SK-N-SH (cell line): ENCODE measurements at regions not wholly inside any gene's neighbourhood (a gene's known extent, or its start where the extent isn't known, plus 50 kb on each side); places are given as distances from the start of the nearest gene placed in this dataset.

ENCODE experiments used
- CTCF ChIA-PET: fragments of 300-600, 350-600 bp; formaldehyde crosslinking; extraction: SDS; loops from one replicate; lab custom pipeline; 2021; lab: Yijun Ruan, JAX
- POLR2A ChIA-PET: fragments of 350-600 bp; sonication (Branson Sonifier 250); formaldehyde crosslinking; extraction: SDS; loops from one replicate; lab custom pipeline; 2020; ENCODE audit warnings: antibody characterized with exemption, inconsistent platforms; lab: Yijun Ruan, JAX
- DNase-seq: peaks from one replicate; pipeline ENCODE4 v3.0.0; 2012
- H2AFZ ChIP-seq: fragments of 200-600 bp; sonication (generic); 2 replicates; pipeline ENCODE4 v1.8.1; 2016; ENCODE audit warnings: antibody characterized with exemption, mild to moderate bottlenecking, low read depth
- H3F3A ChIP-seq: fragments of 200-600 bp; sonication (generic); replicated peaks from 2 replicates; pipeline ENCODE3; 2016; ENCODE audit warnings: antibody characterized with exemption, mild to moderate bottlenecking; ENCODE audit not compliant: insufficient read depth
- H3K27ac ChIP-seq, 2 experiments: fragments of 200-500 bp in 1 of 2; fragments of 200-600 bp in 1 of 2; sonication (Bioruptor generic) in 1 of 2; sonication (generic), shearing (Covaris generic) in 1 of 2; 2 replicates each; pipeline versions ENCODE4 v1.5.1 to v1.6.1; 2014 to 2016; ENCODE audit warnings: low read depth in 2 of 2, inconsistent platforms in 1 of 2, low read length in 1 of 2, mild to moderate bottlenecking in 1 of 2, mixed read lengths in 1 of 2
- H3K27me3 ChIP-seq: fragments of 200-600 bp; sonication (generic), shearing (Covaris generic); 2 replicates; pipeline ENCODE4 v1.6.1; 2016; ENCODE audit warnings: mixed run types; ENCODE audit not compliant: insufficient read depth
- H3K36me3 ChIP-seq, 2 experiments: fragments of 200-500 bp in 1 of 2; fragments of 200-600 bp in 1 of 2; sonication (Bioruptor generic) in 1 of 2; sonication (generic) in 1 of 2; replicated peaks in 1 of 2; 2 replicates each; pipeline versions ENCODE3 to v1.5.1; 2014 to 2016; ENCODE audit warnings: low read length in 1 of 2, mild to moderate bottlenecking in 1 of 2; ENCODE audit not compliant: insufficient read depth in 2 of 2, control insufficient read depth in 1 of 2
- H3K4me1 ChIP-seq, 2 experiments: fragments of 200-500 bp in 1 of 2; fragments of 200-600 bp in 1 of 2; sonication (Bioruptor generic) in 1 of 2; sonication (generic), shearing (Covaris generic) in 1 of 2; 2 replicates each; pipeline versions ENCODE4 v1.5.1 to v1.6.1; 2014 to 2016; ENCODE audit warnings: low read depth in 1 of 2, low read length in 1 of 2, mixed run types in 1 of 2; ENCODE audit not compliant: insufficient read depth in 2 of 2, control insufficient read depth in 1 of 2
- H3K4me2 ChIP-seq: fragments of 200-600 bp; sonication (generic), shearing (Covaris generic); 2 replicates; pipeline ENCODE4 v1.6.1; 2017; ENCODE audit warnings: mixed run types
- H3K4me3 ChIP-seq, 2 experiments: fragments of 200-500 bp in 1 of 2; fragments of 200-600 bp in 1 of 2; sonication (Bioruptor generic) in 1 of 2; sonication (generic), shearing (Covaris generic) in 1 of 2; 2 replicates each; pipeline versions ENCODE4 v1.5.1 to v1.8.1; 2014 to 2016; ENCODE audit warnings: low read depth in 2 of 2, inconsistent platforms in 1 of 2, low read length in 1 of 2, mild to moderate bottlenecking in 1 of 2, mixed read lengths in 1 of 2, moderate library complexity in 1 of 2
- H3K79me2 ChIP-seq: fragments of 200-600 bp; sonication (generic); 2 replicates; pipeline ENCODE4 v1.8.1; 2017; ENCODE audit warnings: mild to moderate bottlenecking; ENCODE audit not compliant: insufficient read depth
- H3K9ac ChIP-seq: fragments of 200-600 bp; sonication (generic); 2 replicates; pipeline ENCODE4 v1.6.1; 2017; ENCODE audit warnings: mixed run types
- H3K9me2 ChIP-seq: fragments of 200-600 bp; sonication (generic); 2 replicates; pipeline ENCODE4 v1.6.1; 2017; ENCODE audit warnings: mixed run types
- H3K9me3 ChIP-seq: fragments of 200-600 bp; sonication (generic); 2 replicates; pipeline ENCODE4 v1.6.1; 2017; ENCODE audit warnings: mixed run types, mild to moderate bottlenecking, moderate library complexity
- H4K20me1 ChIP-seq: fragments of 200-600 bp; sonication (generic); 2 replicates; pipeline ENCODE4 v1.6.1; 2017; ENCODE audit warnings: mild to moderate bottlenecking, mixed run types; ENCODE audit not compliant: insufficient read depth
- CHD2 ChIP-seq: fragments of 150-350 bp; IDR thresholded peaks from 2 replicates; pipeline ENCODE4 v1.6.1; 2018; ENCODE audit warnings: low read length; ENCODE audit not compliant: partially characterized antibody
- CTCF ChIP-seq: fragments of 200-600 bp; sonication (generic); IDR thresholded peaks from 2 replicates; pipeline ENCODE4 v1.6.1; 2017; ENCODE audit warnings: antibody characterized with exemption, mild to moderate bottlenecking, moderate library complexity
- ELF1 ChIP-seq: IDR thresholded peaks from 2 replicates; pipeline ENCODE4 v1.4.0; 2012
- EZH2phosphoT487 ChIP-seq: fragments of 200-600 bp; sonication (generic); IDR thresholded peaks from 2 replicates; pipeline ENCODE4 v1.6.1; 2017; ENCODE audit warnings: low read depth, mixed run types, mild to moderate bottlenecking, antibody characterized with exemption, moderate library complexity, borderline replicate concordance
- FOSL2 ChIP-seq: IDR thresholded peaks from 2 replicates; pipeline ENCODE4 v1.4.0; 2012; ENCODE audit warnings: low read depth, mild to moderate bottlenecking, moderate library complexity, borderline replicate concordance
- FOXJ3 ChIP-seq: sonication (generic); formaldehyde crosslinking; IDR thresholded peaks from 2 replicates; pipeline ENCODE4 v1.5.1; 2020; ENCODE audit warnings: mild to moderate bottlenecking, missing genetic modification reagents
- FOXM1 ChIP-seq: IDR thresholded peaks from 2 replicates; pipeline ENCODE4 v1.4.0; 2012; ENCODE audit warnings: low read depth, mild to moderate bottlenecking
- GATA2 ChIP-seq: sonication (generic); formaldehyde crosslinking; IDR thresholded peaks from 2 replicates; pipeline ENCODE4 v1.5.0; 2020; ENCODE audit warnings: mild to moderate bottlenecking, missing genetic modification reagents
- MAX ChIP-seq: IDR thresholded peaks from 2 replicates; pipeline ENCODE4 v1.4.0; 2012; ENCODE audit warnings: low read depth
- MEF2A ChIP-seq: IDR thresholded peaks from 2 replicates; pipeline ENCODE4 v1.4.0; 2012; ENCODE audit warnings: low read depth, borderline replicate concordance
- NFIC ChIP-seq: IDR thresholded peaks from 2 replicates; pipeline ENCODE4 v1.4.0; 2012; ENCODE audit warnings: borderline replicate concordance
- RFX5 ChIP-seq: IDR thresholded peaks from 2 replicates; pipeline ENCODE4 v1.6.1; 2012; ENCODE audit warnings: mild to moderate bottlenecking, improper control_type of control experiment, low read length
- TCF12 ChIP-seq: IDR thresholded peaks from 2 replicates; pipeline ENCODE4 v1.4.0; 2012
- TEAD4 ChIP-seq: IDR thresholded peaks from 2 replicates; pipeline ENCODE4 v1.4.0; 2012; ENCODE audit warnings: mild to moderate bottlenecking, borderline replicate concordance; ENCODE audit not compliant: insufficient read depth
- WGBS: methylation state at CpG from one replicate; pipeline ENCODE4 v1.1.6; 2017; ENCODE audit warnings: low lambda C conversion rate; 5-methylcytosine and 5-hydroxymethylcytosine counted together
- TF ChIP-seq, protein P1 (sequence below): IDR thresholded peaks from 2 replicates; pipeline ENCODE4; 2012
- TF ChIP-seq, protein P2 (sequence below): fragments of 150-350 bp; IDR thresholded peaks from 2 replicates; pipeline ENCODE4 v1.6.1; 2017; ENCODE audit warnings: antibody characterized with exemption, low read length, low read depth, borderline replicate concordance

DNA sequence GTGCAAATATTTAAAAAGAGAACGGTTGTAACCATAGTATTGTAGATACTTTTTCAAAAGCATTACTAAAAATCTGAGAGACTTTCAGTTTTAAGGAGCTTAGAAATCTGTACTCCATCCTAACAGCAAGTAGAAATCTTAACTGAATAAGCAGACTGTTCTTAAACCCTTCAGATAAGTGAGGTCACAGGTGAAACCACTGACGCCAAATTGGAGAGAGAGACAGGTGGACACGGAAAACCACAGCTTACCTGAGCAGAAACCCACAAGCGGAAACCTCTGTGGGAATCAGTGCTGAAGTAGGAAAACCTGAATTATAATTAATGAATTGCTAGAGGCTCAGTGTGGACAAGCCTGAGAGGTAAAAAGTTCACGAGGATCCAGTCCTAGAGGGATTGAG lies 959.4 kb upstream of the CELF4 start:
- no peak overlapping the region for H3K9ac ChIP-seq
- H2AFZ ChIP-seq = no peak overlapping the region
- no peak for DNase-seq
- no peaks in the 10 kb centered on the region for H3K79me2 ChIP-seq
- peaks cover 3% of the 10 kb centered on the region; the same call in 1 of the 2 replicates for H3K9me3 ChIP-seq
- H4K20me1 ChIP-seq = no peaks in the 10 kb centered on the region
- H3K36me3 ChIP-seq = no peaks in the 10 kb centered on the region
- ChIA-PET CTCF (no interaction called here), POLR2A (no interaction called here)
- no peaks in the 10 kb centered on the region for H3F3A ChIP-seq
- H3K27me3 ChIP-seq = no peaks in the 10 kb centered on the region
- no peak overlapping the region for H3K4me3 ChIP-seq
- no peaks in the 10 kb centered on the region for H3K9me2 ChIP-seq
- H3K4me2 ChIP-seq = no peak overlapping the region
- WGBS = 41% methylated on average over 5 of the region's 5 CpGs
- TF ChIP-seq ELF1 = no peak
- TF ChIP-seq FOSL2 = no peak
- no peak for TF ChIP-seq EZH2phosphoT487
- TF ChIP-seq GATA2 (CRISPR knock-in tag) = no peak
- no peak for TF ChIP-seq CTCF
- no peak for TF ChIP-seq CHD2
- no peak for TF ChIP-seq MAX
- no peak for TF ChIP-seq MEF2A
- TF ChIP-seq RFX5 = no peak
- no peak for TF ChIP-seq NFIC
- TF ChIP-seq, protein P1, sequence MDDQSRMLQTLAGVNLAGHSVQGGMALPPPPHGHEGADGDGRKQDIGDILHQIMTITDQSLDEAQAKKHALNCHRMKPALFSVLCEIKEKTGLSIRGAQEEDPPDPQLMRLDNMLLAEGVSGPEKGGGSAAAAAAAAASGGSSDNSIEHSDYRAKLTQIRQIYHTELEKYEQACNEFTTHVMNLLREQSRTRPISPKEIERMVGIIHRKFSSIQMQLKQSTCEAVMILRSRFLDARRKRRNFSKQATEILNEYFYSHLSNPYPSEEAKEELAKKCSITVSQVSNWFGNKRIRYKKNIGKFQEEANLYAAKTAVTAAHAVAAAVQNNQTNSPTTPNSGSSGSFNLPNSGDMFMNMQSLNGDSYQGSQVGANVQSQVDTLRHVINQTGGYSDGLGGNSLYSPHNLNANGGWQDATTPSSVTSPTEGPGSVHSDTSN = no peak
- no peak for TF ChIP-seq TEAD4
- TF ChIP-seq, protein P2, sequence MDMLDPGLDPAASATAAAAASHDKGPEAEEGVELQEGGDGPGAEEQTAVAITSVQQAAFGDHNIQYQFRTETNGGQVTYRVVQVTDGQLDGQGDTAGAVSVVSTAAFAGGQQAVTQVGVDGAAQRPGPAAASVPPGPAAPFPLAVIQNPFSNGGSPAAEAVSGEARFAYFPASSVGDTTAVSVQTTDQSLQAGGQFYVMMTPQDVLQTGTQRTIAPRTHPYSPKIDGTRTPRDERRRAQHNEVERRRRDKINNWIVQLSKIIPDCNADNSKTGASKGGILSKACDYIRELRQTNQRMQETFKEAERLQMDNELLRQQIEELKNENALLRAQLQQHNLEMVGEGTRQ = no peak
- TF ChIP-seq FOXM1 = no peak
- no peak for TF ChIP-seq FOXJ3 (CRISPR knock-in tag)
- no peak for TF ChIP-seq TCF12
- H3K27ac ChIP-seq = no peak overlapping the region
- H3K4me1 ChIP-seq = no peaks in the 10 kb centered on the region; a peak in 1 of 4 replicates
